SH-SY5Y (cell line): ENCODE measurements at regions not wholly inside any gene's neighbourhood (a gene's known extent, or its start where the extent isn't known, plus 50 kb on each side); places are given as distances from the start of the nearest gene placed in this dataset.

Experiments
- GATA2 ChIP-seq: IDR thresholded peaks from 2 replicates; pipeline ENCODE4 v1.6.1; 2011; ENCODE audit warnings: mild to moderate bottlenecking, low read depth, low read length
- GATA3 ChIP-seq: IDR thresholded peaks from 2 replicates; pipeline ENCODE4 v1.6.1; 2011; ENCODE audit warnings: low read depth, mild to moderate bottlenecking, low read length, moderate library complexity

GRCh38 chr13:27000686-27001085 is 170.9 kb downstream of the USP12 start:
- TF ChIP-seq GATA3 (no peak), GATA2 (no peak)
